ENCODE measurements at regions not wholly inside any gene's neighbourhood (a gene's known extent, or its start where the extent isn't known, plus 50 kb on each side); places are given as distances from the start of the nearest gene placed in this dataset.
A peak's percentile ranks its signal among the peaks of the same experiment; 100 is the strongest.

- DNase-seq (ENCODE audit: low read depth in 2 of 2): no peak
These were observed 315.9 kb upstream of the TBL1XR1 start for GRCh38 chr3:177512945-177513814.

GRCh38 chr3:177513815-177514610, 316.7 kb upstream of the TBL1XR1 start:
- DNase-seq (ENCODE audit: low read depth in 2 of 2): no peak

- DNase-seq (ENCODE audit: low read depth in 2 of 2): no peak
These were observed 317.6 kb upstream of the TBL1XR1 start for GRCh38 chr3:177514611-177515499.

GRCh38 chr3:177515786-177516157, 318.5 kb upstream of the TBL1XR1 start:
- DNase-seq (ENCODE audit: low read depth in 2 of 2): no peak

- DNase-seq (ENCODE audit: low read depth in 2 of 2): peak; percentile 85 to 86
These were observed 319.1 kb upstream of the TBL1XR1 start for GRCh38 chr3:177516158-177517011.

GRCh38 chr3:177517906-177518305, 320.6 kb upstream of the TBL1XR1 start:
- DNase-seq (ENCODE audit: low read depth in 2 of 2): no peak

- DNase-seq (ENCODE audit: low read depth in 2 of 2): no peak
These were observed 322.3 kb upstream of the TBL1XR1 start for GRCh38 chr3:177519588-177519987.

GRCh38 chr3:177521305-177521704, 324.0 kb upstream of the TBL1XR1 start:
- no peak for DNase-seq (ENCODE audit: low read depth in 2 of 2)

GRCh38 chr3:177522051-177522450, 324.8 kb upstream of the TBL1XR1 start:
- DNase-seq (ENCODE audit: low read depth in 2 of 2): no peak

GRCh38 chr3:177523067-177523675, 325.9 kb upstream of the TBL1XR1 start:
- no peak for DNase-seq (ENCODE audit: low read depth in 2 of 2)

GRCh38 chr3:177523872-177524438, 326.7 kb upstream of the TBL1XR1 start:
- no peak for DNase-seq (ENCODE audit: low read depth in 2 of 2)

- no peak for DNase-seq (ENCODE audit: low read depth in 2 of 2)
These were observed 327.5 kb upstream of the TBL1XR1 start for GRCh38 chr3:177524742-177525141.

GRCh38 chr3:177525414-177525813, 328.1 kb upstream of the TBL1XR1 start:
- no peak for DNase-seq (ENCODE audit: low read depth in 2 of 2)

GRCh38 chr3:177525987-177526712, 328.9 kb upstream of the TBL1XR1 start:
- DNase-seq (ENCODE audit: low read depth in 2 of 2): no peak

- no peak for DNase-seq (ENCODE audit: low read depth in 2 of 2)
These were observed 329.9 kb upstream of the TBL1XR1 start for GRCh38 chr3:177527182-177527581.

GRCh38 chr3:177528306-177529070, 331.2 kb upstream of the TBL1XR1 start:
- no peak for DNase-seq (ENCODE audit: low read depth in 2 of 2)

GRCh38 chr3:177529071-177529550, 331.8 kb upstream of the TBL1XR1 start:
- no peak for DNase-seq (ENCODE audit: low read depth in 2 of 2)

GRCh38 chr3:177529716-177530335, 332.5 kb upstream of the TBL1XR1 start:
- DNase-seq (ENCODE audit: low read depth in 2 of 2): peak; percentile 37 to 41

All from fibroblast of skin of left biceps (primary cell).